ENCODE measurements at regions not wholly inside any gene's neighbourhood (a gene's known extent, or its start where the extent isn't known, plus 50 kb on each side); places are given as distances from the start of the nearest gene placed in this dataset.

GRCh38 chr16:87075319-87075860, 241.8 kb downstream of the C16orf95 start:
- no peak for DNase-seq (ENCODE audit: low spot score)
- Mint-ChIP-seq H3K27ac (ENCODE audit: unreplicated experiment) (no peak overlapping the region), H3K9me3 (ENCODE audit: low read depth) (peaks cover 12% of the 10 kb centered on the region), H3K36me3 (ENCODE audit: low read depth) (peaks cover 9% of the 10 kb centered on the region), H3K4me1 (ENCODE audit: low read depth) (peaks cover 5% of the 10 kb centered on the region), H3K4me3 (ENCODE audit: unreplicated experiment) (no peak overlapping the region), H3K27me3 (ENCODE audit: low read depth) (no peaks in the 10 kb centered on the region)
- no peak for TF ChIP-seq CTCF (IDR thresholded peaks at IDR 0.05)

GRCh38 chr16:87076331-87076949, 240.8 kb downstream of the C16orf95 start:
- TF ChIP-seq CTCF (IDR thresholded peaks at IDR 0.05) = no peak
- no peak overlapping the region for H3K27ac Mint-ChIP-seq (ENCODE audit: unreplicated experiment)
- H3K36me3 Mint-ChIP-seq (ENCODE audit: low read depth) = peaks cover 15% of the 10 kb centered on the region
- H3K4me3 Mint-ChIP-seq (ENCODE audit: unreplicated experiment) = no peak overlapping the region
- peaks cover 22% of the 10 kb centered on the region for H3K9me3 Mint-ChIP-seq (ENCODE audit: low read depth)
- DNase-seq (ENCODE audit: low spot score) = no peak
- peaks cover 5% of the 10 kb centered on the region for H3K4me1 Mint-ChIP-seq (ENCODE audit: low read depth)
- no peaks in the 10 kb centered on the region for H3K27me3 Mint-ChIP-seq (ENCODE audit: low read depth)

GRCh38 chr16:87076950-87077749, 240.0 kb downstream of the C16orf95 start:
- H3K4me1 Mint-ChIP-seq (ENCODE audit: low read depth) = peaks cover 5% of the 10 kb centered on the region
- no peak overlapping the region for H3K4me3 Mint-ChIP-seq (ENCODE audit: unreplicated experiment)
- no peaks in the 10 kb centered on the region for H3K27me3 Mint-ChIP-seq (ENCODE audit: low read depth)
- TF ChIP-seq CTCF (IDR thresholded peaks at IDR 0.05) = peak; percentile 72
- no peak for DNase-seq (ENCODE audit: low spot score)
- H3K36me3 Mint-ChIP-seq (ENCODE audit: low read depth) = peaks cover 19% of the 10 kb centered on the region
- no peak overlapping the region for H3K27ac Mint-ChIP-seq (ENCODE audit: unreplicated experiment)
- peaks cover 29% of the 10 kb centered on the region for H3K9me3 Mint-ChIP-seq (ENCODE audit: low read depth)

- Mint-ChIP-seq H3K4me1 (ENCODE audit: low read depth) (peaks cover 5% of the 10 kb centered on the region), H3K27ac (ENCODE audit: unreplicated experiment) (no peak overlapping the region), H3K27me3 (ENCODE audit: low read depth) (no peaks in the 10 kb centered on the region), H3K36me3 (ENCODE audit: low read depth) (peaks cover 21% of the 10 kb centered on the region), H3K9me3 (ENCODE audit: low read depth) (peaks cover 34% of the 10 kb centered on the region), H3K4me3 (ENCODE audit: unreplicated experiment) (no peak overlapping the region)
- TF ChIP-seq CTCF (IDR thresholded peaks at IDR 0.05) = no peak
- DNase-seq (ENCODE audit: low spot score) = no peak
These were observed 239.5 kb downstream of the C16orf95 start for GRCh38 chr16:87077750-87078127.

- DNase-seq (ENCODE audit: low spot score) = no peak
- Mint-ChIP-seq H3K36me3 (ENCODE audit: low read depth) (peaks cover 26% of the 10 kb centered on the region), H3K4me3 (ENCODE audit: unreplicated experiment) (no peak overlapping the region), H3K27ac (ENCODE audit: unreplicated experiment) (no peak overlapping the region), H3K9me3 (ENCODE audit: low read depth) (peaks cover 39% of the 10 kb centered on the region), H3K4me1 (ENCODE audit: low read depth) (peaks cover 5% of the 10 kb centered on the region), H3K27me3 (ENCODE audit: low read depth) (no peaks in the 10 kb centered on the region)
- TF ChIP-seq CTCF (IDR thresholded peaks at IDR 0.05) = no peak
These were observed 236.5 kb downstream of the C16orf95 start for GRCh38 chr16:87080571-87081167.
